ENCODE measurements at regions not wholly inside any gene's neighbourhood (a gene's known extent, or its start where the extent isn't known, plus 50 kb on each side); places are given as distances from the start of the nearest gene placed in this dataset.

- no peak for TF ChIP-seq POLR2A (IDR thresholded peaks at IDR 0.05)
- no peak for TF ChIP-seq CTCF (IDR thresholded peaks at IDR 0.05)
- TF ChIP-seq EP300 (IDR thresholded peaks at IDR 0.05) = no peak
These were observed 325.4 kb downstream of the DLEU7 start for GRCh38 chr13:50518131-50518530.
